ENCODE measurements at regions not wholly inside any gene's neighbourhood (a gene's known extent, or its start where the extent isn't known, plus 50 kb on each side); places are given as distances from the start of the nearest gene placed in this dataset.

DNA sequence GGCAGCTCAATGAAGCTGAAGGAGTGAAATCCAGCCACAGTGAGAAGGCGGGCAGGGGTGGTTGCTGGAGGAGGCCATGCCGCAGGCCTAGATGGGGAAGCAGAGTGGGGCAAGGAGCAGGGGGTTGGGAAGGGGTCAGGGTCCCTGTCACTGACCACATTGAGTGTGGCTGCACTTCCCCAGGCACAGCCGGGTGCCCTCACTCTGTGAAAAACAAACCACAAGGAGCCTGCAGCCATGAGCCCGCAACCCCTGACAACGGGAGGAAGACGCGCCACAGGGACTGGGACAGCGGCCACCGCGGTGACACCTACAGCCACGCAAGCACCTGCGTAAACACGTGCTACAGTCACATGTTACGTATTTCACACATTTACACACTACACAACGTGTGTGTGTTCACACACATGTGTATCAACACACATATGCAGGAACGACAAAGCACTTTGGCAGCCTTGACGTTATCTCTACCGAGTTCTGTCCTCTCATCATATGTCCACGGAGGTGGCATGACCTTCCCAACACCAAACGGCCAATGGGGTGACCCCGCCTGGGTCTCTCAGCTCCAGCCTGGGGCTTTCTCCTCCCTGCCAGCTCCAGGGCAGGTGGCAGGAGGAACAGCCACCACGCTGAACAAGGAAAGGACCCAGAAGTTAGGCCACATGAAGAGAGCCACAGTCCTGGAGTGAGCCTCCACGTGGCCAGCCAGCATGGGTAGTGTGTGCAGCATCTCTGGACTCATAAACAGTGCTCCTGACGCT lies 137.6 kb upstream of the RPS6KA2 start:
- TF ChIP-seq, protein P1, sequence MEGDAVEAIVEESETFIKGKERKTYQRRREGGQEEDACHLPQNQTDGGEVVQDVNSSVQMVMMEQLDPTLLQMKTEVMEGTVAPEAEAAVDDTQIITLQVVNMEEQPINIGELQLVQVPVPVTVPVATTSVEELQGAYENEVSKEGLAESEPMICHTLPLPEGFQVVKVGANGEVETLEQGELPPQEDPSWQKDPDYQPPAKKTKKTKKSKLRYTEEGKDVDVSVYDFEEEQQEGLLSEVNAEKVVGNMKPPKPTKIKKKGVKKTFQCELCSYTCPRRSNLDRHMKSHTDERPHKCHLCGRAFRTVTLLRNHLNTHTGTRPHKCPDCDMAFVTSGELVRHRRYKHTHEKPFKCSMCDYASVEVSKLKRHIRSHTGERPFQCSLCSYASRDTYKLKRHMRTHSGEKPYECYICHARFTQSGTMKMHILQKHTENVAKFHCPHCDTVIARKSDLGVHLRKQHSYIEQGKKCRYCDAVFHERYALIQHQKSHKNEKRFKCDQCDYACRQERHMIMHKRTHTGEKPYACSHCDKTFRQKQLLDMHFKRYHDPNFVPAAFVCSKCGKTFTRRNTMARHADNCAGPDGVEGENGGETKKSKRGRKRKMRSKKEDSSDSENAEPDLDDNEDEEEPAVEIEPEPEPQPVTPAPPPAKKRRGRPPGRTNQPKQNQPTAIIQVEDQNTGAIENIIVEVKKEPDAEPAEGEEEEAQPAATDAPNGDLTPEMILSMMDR (conservative IDR thresholded peaks at IDR 0.05; ENCODE audit: low read depth, low read length): no peak
- no peak for DNase-seq (ENCODE audit: low read depth)
- no peak overlapping the region for H3K4me3 ChIP-seq (ENCODE audit: low read length)

DNA sequence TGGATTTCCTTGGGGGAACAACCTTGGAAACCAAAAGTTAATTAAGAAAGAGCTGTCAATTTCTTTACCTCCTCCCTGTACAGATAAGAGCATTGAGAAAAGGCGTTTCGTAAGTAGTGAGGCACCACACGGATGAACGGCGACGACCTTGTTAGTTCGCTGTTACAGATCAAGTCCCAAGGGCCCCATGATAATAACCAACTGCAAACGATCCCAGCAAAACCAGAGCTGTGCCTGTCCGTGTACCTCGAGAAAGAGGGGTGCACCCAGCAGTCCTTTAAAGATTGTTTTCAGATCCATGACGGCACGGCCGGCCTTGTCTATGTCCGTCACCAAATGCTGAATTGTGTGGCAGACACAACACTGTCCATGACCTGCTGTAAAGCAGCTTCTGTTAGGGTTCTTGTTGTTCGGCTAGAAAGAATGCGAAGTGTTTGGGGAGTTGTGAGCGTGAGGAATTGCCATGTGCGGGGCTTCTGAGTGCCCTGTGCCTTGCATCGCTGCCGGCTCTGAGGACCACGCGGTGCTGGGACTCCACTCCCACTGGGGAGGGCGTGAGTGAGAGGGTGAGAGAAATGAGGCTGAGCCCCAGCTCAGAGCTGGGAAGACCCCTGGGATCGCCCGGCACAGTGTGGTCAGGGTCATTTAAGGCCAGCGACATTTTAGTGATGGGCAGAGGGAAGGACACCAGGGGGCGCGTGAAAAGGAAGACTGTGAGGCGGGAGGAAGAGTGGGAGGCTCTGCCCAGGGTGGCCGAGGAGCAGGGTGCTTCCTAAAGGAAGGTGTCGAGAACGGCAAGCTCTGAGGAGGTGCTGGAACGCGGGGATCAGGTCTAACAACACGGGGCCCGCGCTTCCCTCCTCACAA lies 136.8 kb upstream of the RPS6KA2 start:
- H3K4me3 ChIP-seq (ENCODE audit: low read length): no peak overlapping the region
- TF ChIP-seq, protein P1 (conservative IDR thresholded peaks at IDR 0.05; ENCODE audit: low read depth, low read length): no peak
- no peak for DNase-seq (ENCODE audit: low read depth)

DNA sequence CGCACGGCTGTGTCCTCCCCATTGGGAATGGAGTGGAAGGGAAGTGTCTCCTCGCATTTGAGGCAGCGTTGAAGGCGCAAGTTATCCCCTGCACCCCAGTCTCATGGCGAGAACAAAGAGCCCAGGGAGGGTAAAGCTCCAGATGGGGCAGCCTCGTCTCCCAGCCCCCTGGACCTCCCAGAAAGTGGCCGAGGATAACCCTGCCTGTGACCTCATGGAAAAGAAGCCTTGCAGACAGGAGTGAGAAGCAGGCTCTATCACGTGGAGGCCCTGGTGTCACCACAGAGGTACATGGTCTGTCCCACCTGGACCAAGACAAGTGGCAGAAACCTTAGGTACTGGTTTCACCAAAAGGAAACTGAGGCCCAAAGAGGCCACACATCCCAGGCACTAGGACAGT lies 134.8 kb upstream of the RPS6KA2 start:
- no peak for DNase-seq (ENCODE audit: low read depth)
- TF ChIP-seq, protein P1 (conservative IDR thresholded peaks at IDR 0.05; ENCODE audit: low read depth, low read length): no peak
- H3K4me3 ChIP-seq (ENCODE audit: low read length): no peak overlapping the region

DNA sequence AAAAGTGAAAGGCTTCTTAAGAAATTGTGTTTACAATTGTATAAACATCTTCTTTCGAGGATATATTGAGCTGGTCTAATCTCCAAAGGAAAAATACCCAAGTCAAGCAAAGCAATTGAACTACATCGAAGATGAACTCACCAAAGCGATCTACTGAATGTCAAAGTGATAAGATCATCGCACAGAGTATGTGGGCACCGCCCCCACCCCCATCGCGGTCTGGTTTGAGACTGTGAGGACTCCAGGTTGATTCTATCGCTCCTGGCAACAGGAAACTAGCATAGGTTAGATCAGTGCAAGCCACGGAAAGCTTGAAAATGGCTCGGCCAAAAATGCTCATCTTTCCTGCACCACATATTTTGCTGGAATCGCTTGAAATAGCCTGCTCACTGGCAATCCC lies 133.2 kb upstream of the RPS6KA2 start:
- no peak for DNase-seq (ENCODE audit: low read depth)
- no peak overlapping the region for H3K4me3 ChIP-seq (ENCODE audit: low read length)

DNA sequence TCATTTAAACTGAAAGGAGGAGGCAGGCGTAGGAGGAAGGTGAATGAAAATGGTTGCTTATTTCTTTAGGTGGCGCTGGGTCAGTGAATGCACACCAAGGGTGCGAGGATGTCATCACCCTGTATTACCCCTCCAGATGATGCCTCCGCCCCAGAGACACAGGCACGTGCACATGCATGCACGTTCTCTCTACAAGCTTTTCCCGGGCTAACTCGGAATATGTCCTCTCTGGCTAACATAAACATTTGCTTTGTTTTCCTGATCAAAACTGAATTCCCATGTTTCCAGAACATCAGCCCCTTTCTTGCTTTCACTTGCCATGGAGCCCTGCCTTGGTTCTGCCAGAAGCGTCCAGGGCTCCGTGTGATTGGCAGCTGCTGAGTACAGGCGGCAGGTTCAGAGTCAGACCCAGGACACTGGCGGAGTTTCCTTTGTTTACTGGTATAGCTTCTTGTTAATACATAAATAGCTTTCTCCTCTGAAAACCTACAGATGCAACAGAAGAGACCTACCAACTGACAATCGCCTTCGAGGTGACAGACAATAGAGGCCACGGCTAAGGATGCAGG lies 131.2 kb upstream of the RPS6KA2 start:
- TF ChIP-seq, protein P1 (conservative IDR thresholded peaks at IDR 0.05; ENCODE audit: low read depth, low read length): no peak
- H3K4me3 ChIP-seq (ENCODE audit: low read length): no peak overlapping the region
- no peak for DNase-seq (ENCODE audit: low read depth)

More for the DNA sequence above, 133.2 kb upstream of the RPS6KA2 start:
- TF ChIP-seq, protein P1 (conservative IDR thresholded peaks at IDR 0.05; ENCODE audit: low read depth, low read length): no peak

DNA sequence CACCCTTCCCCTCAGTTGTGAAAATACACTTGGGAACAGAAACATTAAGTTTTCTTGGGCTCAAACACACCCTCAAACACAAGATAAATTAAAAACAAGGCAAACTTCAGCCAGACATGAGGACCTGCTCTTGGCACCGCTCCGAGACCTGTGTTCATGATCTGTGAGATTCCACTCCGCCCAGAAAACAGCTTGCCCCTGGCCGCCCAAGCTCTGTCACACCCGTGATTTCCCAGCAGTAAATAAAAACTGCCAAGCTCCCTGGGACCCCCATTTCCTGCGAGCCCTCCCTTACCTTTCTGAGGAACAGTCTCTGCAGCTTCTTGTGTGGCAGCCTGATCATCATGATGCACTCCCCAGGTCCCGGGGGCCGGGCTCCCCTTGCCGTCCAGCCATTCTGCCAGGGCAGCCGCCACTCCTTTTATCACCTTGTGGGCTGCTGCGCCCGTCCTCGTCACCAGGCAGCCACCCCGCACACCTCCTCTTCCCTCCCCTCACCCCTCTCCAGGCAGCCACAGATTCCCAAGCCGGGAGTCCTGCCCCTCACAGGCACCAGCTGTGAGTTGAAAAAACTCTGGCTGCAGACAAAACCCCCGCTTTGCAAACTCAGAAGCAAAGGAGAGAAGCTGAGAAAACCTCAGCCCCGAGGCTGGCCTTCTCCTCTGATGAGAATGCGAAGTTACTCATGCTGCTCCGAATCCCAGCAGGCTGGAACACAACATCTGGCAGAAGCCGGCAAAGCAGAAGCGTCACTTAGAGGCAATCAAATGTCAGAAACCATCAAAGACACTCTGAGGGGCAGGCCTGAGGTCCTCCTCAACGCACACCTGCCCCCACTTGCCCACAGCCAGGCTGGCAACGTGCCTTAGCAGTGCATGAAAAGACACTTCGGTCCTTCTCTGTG lies 130.4 kb upstream of the RPS6KA2 start:
- no peak for DNase-seq (ENCODE audit: low read depth)
- TF ChIP-seq, protein P1 (conservative IDR thresholded peaks at IDR 0.05; ENCODE audit: low read depth, low read length): no peak
- no peak overlapping the region for H3K4me3 ChIP-seq (ENCODE audit: low read length)

All from retinal pigment epithelial cell (primary cell).